Tibial nerve (tissue), 3 donors: ENCODE measurements at regions not wholly inside any gene's neighbourhood (a gene's known extent, or its start where the extent isn't known, plus 50 kb on each side); places are given as distances from the start of the nearest gene placed in this dataset.

ENCODE experiments used
- POLR2A ChIP-seq, 2 donors: fragments of 450-650 bp; IDR thresholded peaks; one replicate each; pipeline ENCODE4 v1.6.1; 2017; ENCODE audit warnings: antibody characterized with exemption in 2 of 2, mild to moderate bottlenecking in 2 of 2, moderate library complexity in 2 of 2
- TF ChIP-seq, protein P1 (sequence below), 5 experiments: fragments of 200-600 bp in 3 of 5; fragments of 450-650 bp in 2 of 5; sonication (generic) in 3 of 5; IDR thresholded peaks; one replicate each; pipeline ENCODE4 v1.5.1; 2016 to 2019; ENCODE audit warnings: antibody characterized with exemption in 5 of 5, mild to moderate bottlenecking in 3 of 5, moderate library complexity in 2 of 5

DNA sequence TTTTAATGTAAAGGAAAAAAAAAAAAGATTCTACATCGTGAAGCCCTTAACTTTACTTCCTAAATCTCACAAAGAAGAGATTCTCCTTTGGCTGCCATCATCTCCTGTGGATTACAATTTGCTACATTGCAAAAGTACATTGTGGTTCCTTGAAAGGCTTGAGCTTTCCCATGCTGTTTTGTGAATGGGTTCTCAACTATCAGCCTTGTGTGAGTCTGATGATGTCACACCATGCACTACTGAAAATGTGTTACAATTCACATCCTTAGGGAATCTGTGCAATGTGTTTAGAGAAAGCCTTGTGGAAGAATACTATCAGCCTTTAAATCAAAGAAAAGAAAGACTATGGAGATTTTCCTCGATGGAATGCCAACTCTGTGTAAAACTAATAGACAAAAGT, 510.0 kb upstream of the ALCAM start:
- TF ChIP-seq, protein P1, sequence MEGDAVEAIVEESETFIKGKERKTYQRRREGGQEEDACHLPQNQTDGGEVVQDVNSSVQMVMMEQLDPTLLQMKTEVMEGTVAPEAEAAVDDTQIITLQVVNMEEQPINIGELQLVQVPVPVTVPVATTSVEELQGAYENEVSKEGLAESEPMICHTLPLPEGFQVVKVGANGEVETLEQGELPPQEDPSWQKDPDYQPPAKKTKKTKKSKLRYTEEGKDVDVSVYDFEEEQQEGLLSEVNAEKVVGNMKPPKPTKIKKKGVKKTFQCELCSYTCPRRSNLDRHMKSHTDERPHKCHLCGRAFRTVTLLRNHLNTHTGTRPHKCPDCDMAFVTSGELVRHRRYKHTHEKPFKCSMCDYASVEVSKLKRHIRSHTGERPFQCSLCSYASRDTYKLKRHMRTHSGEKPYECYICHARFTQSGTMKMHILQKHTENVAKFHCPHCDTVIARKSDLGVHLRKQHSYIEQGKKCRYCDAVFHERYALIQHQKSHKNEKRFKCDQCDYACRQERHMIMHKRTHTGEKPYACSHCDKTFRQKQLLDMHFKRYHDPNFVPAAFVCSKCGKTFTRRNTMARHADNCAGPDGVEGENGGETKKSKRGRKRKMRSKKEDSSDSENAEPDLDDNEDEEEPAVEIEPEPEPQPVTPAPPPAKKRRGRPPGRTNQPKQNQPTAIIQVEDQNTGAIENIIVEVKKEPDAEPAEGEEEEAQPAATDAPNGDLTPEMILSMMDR (IDR thresholded peaks at IDR 0.05) = no peak
- no peak for TF ChIP-seq POLR2A (IDR thresholded peaks at IDR 0.05)
